ENCODE measurements at regions not wholly inside any gene's neighbourhood (a gene's known extent, or its start where the extent isn't known, plus 50 kb on each side); places are given as distances from the start of the nearest gene placed in this dataset.

DNA sequence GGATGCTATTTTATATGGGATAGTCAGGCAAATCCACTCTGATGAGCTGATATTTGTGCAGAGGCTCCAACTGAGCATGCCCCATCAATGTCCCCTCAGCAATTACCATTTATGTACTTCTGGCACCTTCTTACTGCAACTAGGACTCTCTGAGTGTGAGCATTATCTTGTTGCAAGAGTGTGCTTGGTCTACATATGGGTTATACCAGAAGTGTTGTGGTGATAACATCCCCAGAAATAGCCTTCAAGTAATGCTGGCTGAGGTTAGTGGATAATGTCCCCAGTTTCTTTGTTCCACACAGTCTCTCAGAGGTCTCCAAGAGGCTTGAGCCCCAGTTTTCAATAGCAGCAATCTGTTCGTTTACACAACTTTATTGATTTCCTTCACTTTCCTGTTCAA lies 408.6 kb downstream of the JRKL start:
- H2AFZ ChIP-seq (ENCODE audit: low read length), result no peak overlapping the region
- no peaks in the 10 kb centered on the region for H4K20me1 ChIP-seq (ENCODE audit: insufficient read depth, low read length)
- no peak overlapping the region for H3K4me3 ChIP-seq (ENCODE audit: insufficient read depth, low read length)
- no peaks in the 10 kb centered on the region for H3K9me3 ChIP-seq (ENCODE audit: low read depth, low read length)
- TF ChIP-seq, protein P1, sequence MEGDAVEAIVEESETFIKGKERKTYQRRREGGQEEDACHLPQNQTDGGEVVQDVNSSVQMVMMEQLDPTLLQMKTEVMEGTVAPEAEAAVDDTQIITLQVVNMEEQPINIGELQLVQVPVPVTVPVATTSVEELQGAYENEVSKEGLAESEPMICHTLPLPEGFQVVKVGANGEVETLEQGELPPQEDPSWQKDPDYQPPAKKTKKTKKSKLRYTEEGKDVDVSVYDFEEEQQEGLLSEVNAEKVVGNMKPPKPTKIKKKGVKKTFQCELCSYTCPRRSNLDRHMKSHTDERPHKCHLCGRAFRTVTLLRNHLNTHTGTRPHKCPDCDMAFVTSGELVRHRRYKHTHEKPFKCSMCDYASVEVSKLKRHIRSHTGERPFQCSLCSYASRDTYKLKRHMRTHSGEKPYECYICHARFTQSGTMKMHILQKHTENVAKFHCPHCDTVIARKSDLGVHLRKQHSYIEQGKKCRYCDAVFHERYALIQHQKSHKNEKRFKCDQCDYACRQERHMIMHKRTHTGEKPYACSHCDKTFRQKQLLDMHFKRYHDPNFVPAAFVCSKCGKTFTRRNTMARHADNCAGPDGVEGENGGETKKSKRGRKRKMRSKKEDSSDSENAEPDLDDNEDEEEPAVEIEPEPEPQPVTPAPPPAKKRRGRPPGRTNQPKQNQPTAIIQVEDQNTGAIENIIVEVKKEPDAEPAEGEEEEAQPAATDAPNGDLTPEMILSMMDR (IDR thresholded peaks at IDR 0.05; ENCODE audit: extremely low read depth, low read depth, low read length), result no peak
- H3K27ac ChIP-seq (ENCODE audit: low read depth, low read length), result no peak overlapping the region
- no peaks in the 10 kb centered on the region for H3K27me3 ChIP-seq (ENCODE audit: insufficient read depth, low read length)
- no peak overlapping the region for H3K4me2 ChIP-seq (ENCODE audit: insufficient read depth, low read length)
- no peak for DNase-seq (ENCODE audit: insufficient read length, low spot score, missing footprints)
- no peaks in the 10 kb centered on the region for H3K36me3 ChIP-seq (ENCODE audit: insufficient read depth, low read length)
- no peaks in the 10 kb centered on the region for H3K4me1 ChIP-seq (ENCODE audit: insufficient read depth, low read length)
- no peaks in the 10 kb centered on the region for H3K79me2 ChIP-seq (ENCODE audit: insufficient read depth, low read length)

DNA sequence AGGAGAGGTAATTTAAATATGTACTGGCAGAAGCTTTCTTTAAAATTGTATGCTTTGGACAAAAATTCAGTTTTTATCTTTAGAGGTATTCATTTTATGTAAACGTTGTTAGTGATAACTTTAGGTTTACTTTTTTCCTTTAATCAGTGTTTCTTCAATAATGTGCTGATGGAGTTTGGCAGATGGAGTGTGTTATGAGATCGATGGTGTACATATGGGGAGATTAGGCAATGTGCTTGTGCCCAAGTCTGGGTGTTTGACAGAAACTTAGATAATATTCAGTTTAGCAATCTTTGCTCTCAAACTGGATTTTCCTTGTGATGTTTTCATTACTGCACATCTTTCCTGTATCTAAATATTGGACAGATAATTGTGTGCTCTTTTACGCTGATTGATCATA lies 425.4 kb downstream of the JRKL start:
- H3K79me2 ChIP-seq (ENCODE audit: insufficient read depth, low read length), result no peaks in the 10 kb centered on the region
- DNase-seq (ENCODE audit: insufficient read length, low spot score, missing footprints), result no peak

GRCh38 chr11:96817482-96818399 lies 427.9 kb downstream of the JRKL start:
- Histone ChIP-seq H3K79me2 (ENCODE audit: insufficient read depth, low read length) (no peaks in the 10 kb centered on the region), H2AFZ (ENCODE audit: low read length) (no peak overlapping the region), H3K27me3 (ENCODE audit: insufficient read depth, low read length) (no peaks in the 10 kb centered on the region), H3K9me3 (ENCODE audit: low read depth, low read length) (no peaks in the 10 kb centered on the region), H3K4me3 (ENCODE audit: insufficient read depth, low read length) (no peak overlapping the region), H3K4me2 (ENCODE audit: insufficient read depth, low read length) (no peak overlapping the region), H3K27ac (ENCODE audit: low read depth, low read length) (no peak overlapping the region), H4K20me1 (ENCODE audit: insufficient read depth, low read length) (no peaks in the 10 kb centered on the region), H3K36me3 (ENCODE audit: insufficient read depth, low read length) (no peaks in the 10 kb centered on the region), H3K4me1 (ENCODE audit: insufficient read depth, low read length) (no peaks in the 10 kb centered on the region)
- TF ChIP-seq, protein P1 (IDR thresholded peaks at IDR 0.05; ENCODE audit: extremely low read depth, low read depth, low read length), result no peak
- no peak for DNase-seq (ENCODE audit: insufficient read length, low spot score, missing footprints)

More for the DNA sequence above, 425.4 kb downstream of the JRKL start:
- Histone ChIP-seq H3K4me3 (ENCODE audit: insufficient read depth, low read length) (no peak overlapping the region), H3K4me1 (ENCODE audit: insufficient read depth, low read length) (no peaks in the 10 kb centered on the region), H2AFZ (ENCODE audit: low read length) (no peak overlapping the region), H3K4me2 (ENCODE audit: insufficient read depth, low read length) (no peak overlapping the region), H4K20me1 (ENCODE audit: insufficient read depth, low read length) (no peaks in the 10 kb centered on the region), H3K36me3 (ENCODE audit: insufficient read depth, low read length) (no peaks in the 10 kb centered on the region), H3K27ac (ENCODE audit: low read depth, low read length) (no peak overlapping the region), H3K9me3 (ENCODE audit: low read depth, low read length) (no peaks in the 10 kb centered on the region), H3K27me3 (ENCODE audit: insufficient read depth, low read length) (no peaks in the 10 kb centered on the region)
- TF ChIP-seq, protein P1 (IDR thresholded peaks at IDR 0.05; ENCODE audit: extremely low read depth, low read depth, low read length), result no peak

DNA sequence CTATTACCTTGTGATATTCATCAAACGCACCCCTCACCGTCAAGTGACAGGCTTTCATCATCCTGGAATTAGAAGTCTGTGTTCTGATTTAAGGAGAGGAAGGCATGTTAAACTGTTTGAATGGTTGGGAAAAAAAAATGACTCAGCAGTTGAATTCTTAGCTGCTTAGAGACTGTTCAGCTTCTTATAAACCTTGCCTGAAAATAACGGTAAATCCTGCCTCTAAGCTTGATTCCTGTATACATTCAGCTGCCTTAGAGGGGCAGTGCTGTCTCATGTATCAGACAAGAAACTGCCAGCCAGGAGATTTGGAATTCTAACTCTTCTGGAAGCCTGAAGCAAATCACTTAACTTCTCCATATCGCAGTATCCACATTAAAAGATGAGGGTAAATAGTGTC lies 437.4 kb downstream of the JRKL start:
- no peak overlapping the region for H3K27ac ChIP-seq (ENCODE audit: low read depth, low read length)
- H3K79me2 ChIP-seq (ENCODE audit: insufficient read depth, low read length), result no peaks in the 10 kb centered on the region
- no peaks in the 10 kb centered on the region for H3K9me3 ChIP-seq (ENCODE audit: low read depth, low read length)
- H3K27me3 ChIP-seq (ENCODE audit: insufficient read depth, low read length), result no peaks in the 10 kb centered on the region
- no peak overlapping the region for H3K4me2 ChIP-seq (ENCODE audit: insufficient read depth, low read length)
- H3K4me3 ChIP-seq (ENCODE audit: insufficient read depth, low read length), result no peak overlapping the region
- no peaks in the 10 kb centered on the region for H4K20me1 ChIP-seq (ENCODE audit: insufficient read depth, low read length)
- H2AFZ ChIP-seq (ENCODE audit: low read length), result no peak overlapping the region
- TF ChIP-seq, protein P1 (IDR thresholded peaks at IDR 0.05; ENCODE audit: extremely low read depth, low read depth, low read length), result no peak
- DNase-seq (ENCODE audit: insufficient read length, low spot score, missing footprints), result no peak
- H3K36me3 ChIP-seq (ENCODE audit: insufficient read depth, low read length), result no peaks in the 10 kb centered on the region
- H3K4me1 ChIP-seq (ENCODE audit: insufficient read depth, low read length), result no peaks in the 10 kb centered on the region

Measured in osteoblast (primary cell).